ENCODE measurements at regions not wholly inside any gene's neighbourhood (a gene's known extent, or its start where the extent isn't known, plus 50 kb on each side); places are given as distances from the start of the nearest gene placed in this dataset.

DNA sequence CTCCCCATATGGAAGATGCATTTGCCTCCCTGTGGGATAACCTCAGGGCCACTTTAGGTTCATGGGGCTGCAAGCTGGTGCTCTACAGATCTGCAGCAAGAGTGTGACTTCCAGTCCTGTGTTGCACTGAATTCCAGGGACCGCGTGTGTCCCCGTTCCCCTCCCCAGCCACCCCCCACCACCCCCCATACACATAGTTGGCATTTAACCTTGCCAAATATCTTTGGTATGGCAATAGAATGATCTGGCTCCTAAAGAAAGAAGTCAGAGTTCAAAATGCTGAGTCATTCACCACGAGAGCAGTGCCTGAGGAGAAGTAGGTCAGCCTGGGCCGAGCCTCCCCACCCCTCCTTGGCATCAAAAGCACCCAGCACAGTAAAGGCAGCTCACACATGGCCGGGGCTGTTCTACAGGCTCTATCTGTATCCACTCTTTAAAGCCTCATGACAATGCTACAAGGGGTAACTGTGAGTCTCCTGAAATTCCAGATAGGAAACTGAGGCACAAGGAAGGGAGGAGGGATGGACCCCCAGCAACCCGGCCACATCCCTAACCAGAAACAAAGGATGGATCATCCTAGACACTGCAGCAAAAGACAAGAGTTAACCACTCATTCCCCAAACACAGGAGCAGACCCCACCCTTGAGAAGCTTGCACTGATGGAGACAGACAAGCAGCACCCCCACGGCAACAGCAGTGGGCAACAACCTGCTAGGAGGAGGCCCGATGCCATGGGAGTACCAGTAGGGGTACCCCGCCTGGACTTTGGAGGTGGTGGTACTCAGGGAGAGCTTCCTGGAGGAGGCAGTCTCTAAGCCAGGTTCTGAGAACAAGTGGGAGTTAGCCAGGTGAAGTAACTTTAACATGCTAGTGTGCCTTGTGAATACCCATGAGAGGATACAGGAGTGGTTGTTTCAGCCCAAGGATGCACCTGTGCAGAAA, 70.3 kb upstream of the NANOS1 start:
- no peak overlapping the region for H3K4me3 Mint-ChIP-seq
- 90 to 91% methylated on average over 2 to 7 of the region's 10 CpGs for WGBS, 2 experiments (ENCODE audit: insufficient coverage in 1 of 2, insufficient read length in 1 of 2)

DNA sequence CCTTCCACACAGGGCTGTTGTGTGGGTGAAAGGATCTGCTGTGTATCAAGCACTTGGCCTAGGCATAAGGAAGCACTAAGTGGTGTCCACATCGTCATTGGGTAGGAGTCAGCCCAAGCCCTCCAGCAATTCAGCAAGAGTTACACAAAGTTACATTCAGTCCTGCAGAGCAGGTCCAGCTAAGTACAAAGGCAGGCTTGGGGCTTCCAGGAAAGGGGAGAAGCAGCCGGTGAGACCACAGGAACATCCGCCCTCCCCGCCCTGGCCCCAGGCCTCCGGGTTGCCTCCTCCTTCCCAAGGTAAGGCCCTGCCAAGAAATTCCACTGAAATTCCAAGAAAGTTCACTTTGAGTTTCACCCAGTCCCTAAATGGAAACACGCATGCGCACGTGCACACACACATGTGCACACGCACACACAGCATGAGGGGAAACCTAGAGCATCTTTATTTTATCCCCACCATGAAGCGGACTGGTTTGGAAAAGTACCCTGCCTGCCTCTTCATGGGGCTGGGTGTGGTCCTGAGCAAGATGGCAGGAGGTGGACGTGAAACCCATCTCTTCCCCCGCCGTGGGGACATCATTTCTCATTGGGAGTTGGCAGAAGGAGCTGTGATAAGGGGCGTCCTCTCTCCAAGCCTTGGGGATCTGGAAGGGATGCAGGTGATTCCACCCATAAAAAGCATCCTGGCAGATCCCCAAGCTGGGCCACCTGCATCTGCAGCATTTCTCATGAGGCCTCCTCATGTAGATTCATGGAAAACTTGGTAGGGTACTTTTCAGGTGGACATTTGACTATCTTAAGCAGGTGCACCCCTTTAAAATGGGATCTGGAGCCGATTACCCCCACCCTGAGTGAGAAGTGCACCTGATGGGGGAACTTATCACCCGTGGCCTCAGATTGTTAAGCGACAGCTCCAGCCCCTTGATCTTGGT, 69.1 kb upstream of the NANOS1 start:
- no peaks in the 10 kb centered on the region for H3K36me3 Mint-ChIP-seq (ENCODE audit: low read depth)
- WGBS, 2 experiments (ENCODE audit: insufficient coverage in 1 of 2, insufficient read length in 1 of 2): 92 to 98% methylated on average over 9 to 17 of the region's 17 CpGs

More for the DNA sequence above, 70.3 kb upstream of the NANOS1 start:
- H3K27me3 Mint-ChIP-seq (ENCODE audit: insufficient read depth): peaks cover 5% of the 10 kb centered on the region
- no peaks in the 10 kb centered on the region for H3K9me3 ChIP-seq (ENCODE audit: control insufficient read depth, low read length)
- no peaks in the 10 kb centered on the region for H3K36me3 Mint-ChIP-seq (ENCODE audit: low read depth)
- peak; percentile 49 for DNase-seq
- H3K9ac ChIP-seq (ENCODE audit: extremely low read depth, low read length, poor library complexity, severe bottlenecking): no peak overlapping the region
- no peak overlapping the region for H3K4me3 ChIP-seq (ENCODE audit: low read length)
- H3K4me1 ChIP-seq (ENCODE audit: control insufficient read depth, insufficient read depth, low read length): peaks cover 4% of the 10 kb centered on the region
- no peaks in the 10 kb centered on the region for H3K36me3 ChIP-seq (ENCODE audit: control insufficient read depth, insufficient read depth, low read length)
- H3K27ac Mint-ChIP-seq: peak overlapping the region; percentile 61
- H3K4me1 Mint-ChIP-seq: peaks cover 16% of the 10 kb centered on the region
- no peak overlapping the region for H3K27ac ChIP-seq (ENCODE audit: low read depth, low read length)
- TF ChIP-seq CTCF (conservative IDR thresholded peaks at IDR 0.05): no peak
- no peaks in the 10 kb centered on the region for H3K9me3 Mint-ChIP-seq
- H3K27me3 ChIP-seq (ENCODE audit: control insufficient read depth, insufficient read depth, low read length, poor library complexity, severe bottlenecking): no peaks in the 10 kb centered on the region

More for the DNA sequence above, 69.1 kb upstream of the NANOS1 start:
- Mint-ChIP-seq H3K27ac (no peak overlapping the region), H3K27me3 (ENCODE audit: insufficient read depth) (peaks cover 3% of the 10 kb centered on the region), H3K9me3 (no peaks in the 10 kb centered on the region), H3K4me3 (no peak overlapping the region), H3K4me1 (peaks cover 17% of the 10 kb centered on the region)
- TF ChIP-seq CTCF (conservative IDR thresholded peaks at IDR 0.05): no peak
- Histone ChIP-seq H3K27ac (ENCODE audit: low read depth, low read length) (no peak overlapping the region), H3K9ac (ENCODE audit: extremely low read depth, low read length, poor library complexity, severe bottlenecking) (no peak overlapping the region), H3K27me3 (ENCODE audit: control insufficient read depth, insufficient read depth, low read length, poor library complexity, severe bottlenecking) (no peaks in the 10 kb centered on the region), H3K36me3 (ENCODE audit: control insufficient read depth, insufficient read depth, low read length) (no peaks in the 10 kb centered on the region), H3K4me1 (ENCODE audit: control insufficient read depth, insufficient read depth, low read length) (peaks cover 4% of the 10 kb centered on the region), H3K4me3 (ENCODE audit: low read length) (no peak overlapping the region), H3K9me3 (ENCODE audit: control insufficient read depth, low read length) (no peaks in the 10 kb centered on the region)
- DNase-seq: peak; percentile 43

Data from endodermal cell (in vitro differentiated cells).